Stimulated activated CD4-positive, alpha-beta T cell treated with anti-CD3 and anti-CD28 coated beads, Interleukin-4, amount 100 ng/mL, for 4 hours (primary cell): ENCODE measurements at regions not wholly inside any gene's neighbourhood (a gene's known extent, or its start where the extent isn't known, plus 50 kb on each side); places are given as distances from the start of the nearest gene placed in this dataset.

Experiments
- DNase-seq, 2 experiments: peaks; one replicate each; pipeline ENCODE4 v3.0.0-alpha.2; 2020

- DNase-seq = no peak
Observed at GRCh38 chr1:163406772-163407171, 85.0 kb downstream of the NUF2 start.

DNA sequence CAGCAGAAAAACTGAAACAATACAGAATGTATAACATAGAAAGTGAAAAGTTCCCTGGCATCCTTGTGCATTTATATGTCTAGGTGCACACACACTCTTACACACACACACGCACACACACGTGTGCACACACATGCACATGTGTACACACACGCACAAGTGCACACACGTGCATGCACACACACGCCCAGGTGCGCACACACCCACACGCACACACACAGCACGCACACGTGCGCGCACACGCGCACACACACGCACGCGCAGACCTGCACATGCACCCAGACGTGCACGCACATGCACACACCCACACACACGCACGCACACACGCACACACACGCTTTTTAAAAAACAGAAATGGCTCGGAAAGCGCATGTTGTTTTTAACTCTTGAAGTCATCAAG lies 86.5 kb downstream of the NUF2 start:
- DNase-seq = no peak

- peak; percentile 3 for DNase-seq
Observed at GRCh38 chr1:163410073-163410999, 88.6 kb downstream of the NUF2 start.

DNA sequence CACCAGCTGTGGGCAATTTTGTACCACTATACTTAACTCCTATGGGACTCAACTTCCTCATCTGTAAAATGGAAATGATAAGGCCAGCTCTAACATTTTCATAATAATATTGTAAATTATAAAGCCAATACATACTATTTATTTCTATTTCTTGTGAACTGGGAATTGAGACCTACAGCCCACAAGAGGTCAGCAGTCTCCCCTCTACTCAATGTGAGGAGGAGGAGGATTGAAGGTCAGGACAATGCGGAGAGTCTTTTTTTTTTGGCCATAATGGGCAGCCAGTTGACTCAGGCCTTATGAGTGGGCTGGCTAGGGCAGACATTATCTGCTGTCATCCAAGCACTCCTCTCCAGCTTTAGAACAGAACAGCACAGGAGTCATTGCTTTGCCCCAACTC lies 90.5 kb downstream of the NUF2 start:
- no peak for DNase-seq

GRCh38 chr1:163414778-163415177 lies 93.0 kb downstream of the NUF2 start:
- DNase-seq = no peak

- DNase-seq = no peak
Observed at GRCh38 chr1:163421701-163422100, 99.9 kb downstream of the NUF2 start.

GRCh38 chr1:163422738-163423404 lies 101.1 kb downstream of the NUF2 start:
- DNase-seq = no peak

DNA sequence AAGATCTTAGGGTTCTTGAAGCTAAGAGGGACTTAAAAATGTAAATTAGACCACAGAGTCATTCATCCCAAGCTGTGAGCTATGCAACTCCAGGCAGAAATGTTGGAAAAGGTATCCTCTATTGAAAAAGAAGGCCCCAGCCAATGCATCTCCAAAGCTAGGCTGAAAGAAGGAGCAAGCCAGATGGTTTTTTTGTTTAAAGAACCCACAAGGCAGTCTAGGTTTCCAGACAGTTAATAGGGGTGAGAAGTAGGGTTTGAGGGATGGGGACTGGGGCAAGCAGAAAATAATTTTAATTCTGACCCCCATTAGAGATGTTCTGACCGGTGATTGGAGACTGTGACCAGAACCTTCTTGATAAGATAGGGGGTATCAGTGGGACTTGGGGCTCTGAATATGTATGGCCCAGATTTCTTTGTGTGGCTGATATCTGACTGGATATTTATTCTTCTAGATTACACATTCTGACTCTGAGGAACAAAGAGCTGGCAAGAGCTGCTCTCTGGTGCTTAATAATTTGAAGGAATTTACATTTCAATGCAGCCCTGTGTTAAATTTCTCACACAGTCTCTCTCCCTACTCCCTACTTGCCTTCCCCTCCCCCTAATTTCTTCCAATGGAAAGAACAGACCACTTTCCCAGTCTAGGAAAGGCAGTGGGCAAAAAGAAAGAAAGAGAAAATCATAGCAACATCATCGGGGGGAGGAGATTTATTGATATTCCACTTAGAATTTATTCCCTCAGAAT lies 104.9 kb downstream of the NUF2 start:
- DNase-seq = no peak

DNA sequence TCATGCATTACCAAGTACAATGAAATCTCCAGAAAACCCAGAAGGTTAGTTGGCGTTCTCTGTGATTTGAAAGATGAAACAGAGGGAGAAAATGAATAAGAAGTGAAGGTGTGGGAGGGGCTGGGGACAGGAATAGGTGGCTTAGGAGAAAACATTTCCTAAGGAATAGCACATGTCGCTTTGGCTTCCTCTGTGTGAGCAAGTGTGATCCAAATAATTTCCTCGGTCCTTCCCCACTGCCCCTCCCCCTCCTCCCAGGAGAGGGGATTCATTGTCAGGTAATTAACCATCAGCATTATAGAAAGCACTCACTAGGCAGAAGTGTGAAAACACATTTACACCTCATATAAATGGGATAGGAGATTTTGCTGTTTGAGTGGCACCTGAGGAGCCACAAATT lies 105.5 kb downstream of the NUF2 start:
- no peak for DNase-seq

- no peak for DNase-seq
Observed at GRCh38 chr1:163436140-163436812, 114.5 kb downstream of the NUF2 start.

GRCh38 chr1:163439471-163439870 lies 117.7 kb downstream of the NUF2 start:
- no peak for DNase-seq

- no peak for DNase-seq
Observed at GRCh38 chr1:163440090-163440489, 118.3 kb downstream of the NUF2 start.

- DNase-seq = no peak
Observed at GRCh38 chr1:163442231-163442879, 120.6 kb downstream of the NUF2 start.

DNA sequence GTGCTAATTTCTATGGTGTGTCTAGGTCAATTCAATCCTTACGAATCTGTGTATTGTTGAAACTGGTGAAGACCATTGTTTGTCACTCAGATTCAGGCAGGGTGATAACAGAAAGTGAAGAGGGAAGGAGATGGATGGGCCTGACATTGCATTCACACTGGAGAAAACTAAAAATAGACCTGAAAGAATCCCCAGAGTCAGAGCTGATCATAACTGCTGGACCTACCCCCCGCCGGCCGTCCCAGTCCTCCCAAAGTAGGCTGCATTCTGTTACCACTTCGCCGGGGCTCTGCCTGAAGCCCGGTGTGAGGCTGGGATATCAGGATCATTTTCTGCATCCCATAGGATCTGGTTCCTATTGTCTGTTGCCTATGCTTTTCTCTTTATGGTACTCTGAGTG lies 121.1 kb downstream of the NUF2 start:
- no peak for DNase-seq

DNA sequence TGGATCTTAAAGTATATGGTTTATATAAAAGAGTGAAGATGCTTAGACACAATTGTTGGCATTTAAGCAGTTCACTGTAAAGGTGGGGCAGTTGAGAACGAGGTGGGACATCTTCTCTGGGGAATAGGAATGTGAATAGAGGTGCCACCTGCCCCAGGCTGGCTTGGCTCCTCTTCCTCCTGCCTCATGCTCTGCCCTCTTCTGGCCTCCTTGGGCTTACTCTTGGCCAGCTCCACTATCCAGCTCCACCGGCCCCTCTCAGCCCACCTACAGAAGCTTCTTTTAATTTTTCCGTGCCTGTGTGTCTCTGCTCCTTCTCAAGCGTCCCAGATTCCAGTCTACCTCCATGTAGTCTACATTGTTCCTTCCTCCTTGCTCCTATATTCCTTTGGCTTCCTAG lies 122.1 kb downstream of the NUF2 start:
- DNase-seq = no peak

- DNase-seq = no peak
Observed at GRCh38 chr1:163444665-163445064, 122.9 kb downstream of the NUF2 start.

GRCh38 chr1:163450986-163451385 lies 129.2 kb downstream of the NUF2 start:
- DNase-seq = no peak

DNA sequence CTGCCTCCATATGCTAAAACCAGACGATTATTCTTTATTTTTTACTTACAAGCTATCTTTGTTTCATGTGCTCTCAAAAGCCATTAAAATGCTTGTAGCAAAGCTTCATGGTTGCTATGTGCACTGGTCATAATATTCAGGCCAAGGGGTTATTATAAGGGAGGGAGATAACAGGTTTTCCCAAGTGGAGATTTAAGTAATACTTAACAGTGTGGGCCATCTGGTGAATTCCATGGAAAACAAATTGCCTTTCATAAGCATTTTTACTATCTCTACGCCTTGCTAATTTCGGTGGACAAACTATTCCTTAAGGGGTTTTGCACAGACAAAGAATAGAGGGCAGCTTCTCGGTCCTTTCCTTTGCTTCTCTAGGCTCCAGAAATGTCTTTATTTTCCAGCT lies 137.8 kb downstream of the NUF2 start:
- DNase-seq = no peak

GRCh38 chr1:163467289-163467688 lies 145.5 kb downstream of the NUF2 start:
- DNase-seq = no peak

- no peak for DNase-seq
Observed at GRCh38 chr1:163471779-163472650, 150.3 kb downstream of the NUF2 start.

- DNase-seq = no peak
Observed at GRCh38 chr1:163472651-163473248, 151.0 kb downstream of the NUF2 start.
